Retinal pigment epithelial cell (primary cell): ENCODE measurements at regions not wholly inside any gene's neighbourhood (a gene's known extent, or its start where the extent isn't known, plus 50 kb on each side); places are given as distances from the start of the nearest gene placed in this dataset.

ENCODE experiments used
- DNase-seq: peaks from one replicate; pipeline ENCODE4 v3.0.0-alpha.2; 2010; ENCODE audit warnings: low read depth
- H3K4me3 ChIP-seq: 2 replicates; pipeline ENCODE4 v1.5.1; 2011; ENCODE audit warnings: mild to moderate bottlenecking, low read length, control low read depth, moderate library complexity
- CTCF ChIP-seq: conservative IDR thresholded peaks from 2 replicates; pipeline ENCODE4 v1.5.1; 2011; ENCODE audit warnings: low read depth, low read length, control low read depth, inconsistent platforms

GRCh38 chr2:15681089-15681885 is 89.6 kb downstream of the DDX1 start:
- no peak for TF ChIP-seq CTCF
- no peak overlapping the region for H3K4me3 ChIP-seq
- DNase-seq, result no peak

GRCh38 chr2:15682354-15682753 is 90.7 kb downstream of the DDX1 start:
- DNase-seq, result no peak
- no peak for TF ChIP-seq CTCF
- no peak overlapping the region for H3K4me3 ChIP-seq

GRCh38 chr2:15684161-15685039 is 92.7 kb downstream of the DDX1 start:
- no peak overlapping the region for H3K4me3 ChIP-seq
- no peak for TF ChIP-seq CTCF
- DNase-seq, result no peak

GRCh38 chr2:15685143-15685542 is 93.5 kb downstream of the DDX1 start:
- DNase-seq, result no peak
- TF ChIP-seq CTCF, result no peak

GRCh38 chr2:15686643-15687042 is 95.0 kb downstream of the DDX1 start:
- no peak overlapping the region for H3K4me3 ChIP-seq
- DNase-seq, result no peak
- TF ChIP-seq CTCF, result no peak

More at GRCh38 chr2:15685143-15685542, 93.5 kb downstream of the DDX1 start:
- no peak overlapping the region for H3K4me3 ChIP-seq

- no peak for DNase-seq
- TF ChIP-seq CTCF, result no peak
- no peak overlapping the region for H3K4me3 ChIP-seq
Measured at GRCh38 chr2:15687243-15687642, 95.6 kb downstream of the DDX1 start.

GRCh38 chr2:15687720-15688119 is 96.1 kb downstream of the DDX1 start:
- TF ChIP-seq CTCF, result no peak
- H3K4me3 ChIP-seq, result no peak overlapping the region
- DNase-seq, result no peak
